ENCODE measurements at regions not wholly inside any gene's neighbourhood (a gene's known extent, or its start where the extent isn't known, plus 50 kb on each side); places are given as distances from the start of the nearest gene placed in this dataset.

- TF ChIP-seq, protein P1, sequence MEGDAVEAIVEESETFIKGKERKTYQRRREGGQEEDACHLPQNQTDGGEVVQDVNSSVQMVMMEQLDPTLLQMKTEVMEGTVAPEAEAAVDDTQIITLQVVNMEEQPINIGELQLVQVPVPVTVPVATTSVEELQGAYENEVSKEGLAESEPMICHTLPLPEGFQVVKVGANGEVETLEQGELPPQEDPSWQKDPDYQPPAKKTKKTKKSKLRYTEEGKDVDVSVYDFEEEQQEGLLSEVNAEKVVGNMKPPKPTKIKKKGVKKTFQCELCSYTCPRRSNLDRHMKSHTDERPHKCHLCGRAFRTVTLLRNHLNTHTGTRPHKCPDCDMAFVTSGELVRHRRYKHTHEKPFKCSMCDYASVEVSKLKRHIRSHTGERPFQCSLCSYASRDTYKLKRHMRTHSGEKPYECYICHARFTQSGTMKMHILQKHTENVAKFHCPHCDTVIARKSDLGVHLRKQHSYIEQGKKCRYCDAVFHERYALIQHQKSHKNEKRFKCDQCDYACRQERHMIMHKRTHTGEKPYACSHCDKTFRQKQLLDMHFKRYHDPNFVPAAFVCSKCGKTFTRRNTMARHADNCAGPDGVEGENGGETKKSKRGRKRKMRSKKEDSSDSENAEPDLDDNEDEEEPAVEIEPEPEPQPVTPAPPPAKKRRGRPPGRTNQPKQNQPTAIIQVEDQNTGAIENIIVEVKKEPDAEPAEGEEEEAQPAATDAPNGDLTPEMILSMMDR (IDR thresholded peaks at IDR 0.05), result no peak
- TF ChIP-seq POLR2A (IDR thresholded peaks at IDR 0.05) (no peak), EP300 (IDR thresholded peaks at IDR 0.05) (no peak)
Measured at GRCh38 chrX:30402366-30402765, 93.2 kb upstream of the NR0B1 start.

Data from ovary (tissue), 3 donors.